Endothelial cell of umbilical vein (primary cell): ENCODE measurements at regions not wholly inside any gene's neighbourhood (a gene's known extent, or its start where the extent isn't known, plus 50 kb on each side); places are given as distances from the start of the nearest gene placed in this dataset.

ENCODE experiments used
- BruUV-seq: library from RNA; stranded (reverse); fragments of 400-500 nt; replicated peaks from 2 replicates; lab custom pipeline; 2021; lab: Mats Ljungman, UMichigan
- CTCF ChIA-PET: fragments of 300-600, 350-600 bp; sonication (Branson Sonifier 250); formaldehyde crosslinking; loops from one replicate; lab custom pipeline; 2021; ENCODE audit warnings: antibody characterized with exemption, inconsistent platforms; lab: Charles Lee
- POLR2A ChIA-PET: fragments of 300-600, 350-600 bp; sonication (Branson Sonifier 250); formaldehyde crosslinking; loops from one replicate; lab custom pipeline; 2021; ENCODE audit warnings: antibody characterized with exemption, inconsistent platforms; lab: Charles Lee
- DNase-seq: peaks from one replicate; pipeline ENCODE4 v3.0.0-alpha.2; 2011; ENCODE audit warnings: low read depth, low spot score
- FAIRE-seq: peaks from 2 replicates; lab custom pipeline; 2011; peaks lifted over from hg19 to GRCh38; lab: Jason Lieb, UNC
- H2AFZ ChIP-seq: 2 replicates; pipeline ENCODE4 v1.6.0; 2012; ENCODE audit warnings: low read depth, low read length, control low read depth, inconsistent platforms
- H3K27ac ChIP-seq: 2 replicates; pipeline ENCODE4 v1.5.1; 2011; ENCODE audit warnings: low read depth, mild to moderate bottlenecking, control low read depth, low read length, moderate library complexity; ENCODE audit not compliant: insufficient read depth
- H3K27me3 ChIP-seq, 2 experiments: 2 replicates each; pipeline versions ENCODE4 v1.6.0 to v1.6.1; 2011; ENCODE audit warnings: low read length in 2 of 2, mixed read lengths in 1 of 2; ENCODE audit not compliant: control insufficient read depth in 2 of 2, insufficient read depth in 2 of 2
- H3K36me3 ChIP-seq, 2 experiments: 2 replicates in 1 of 2; 3 replicates in 1 of 2; pipeline ENCODE4 v1.5.1; 2011; ENCODE audit warnings: low read length in 2 of 2, mild to moderate bottlenecking in 1 of 2, moderate library complexity in 1 of 2; ENCODE audit not compliant: control insufficient read depth in 2 of 2, insufficient read depth in 2 of 2; ENCODE audit errors: extremely low read depth in 1 of 2
- H3K4me1 ChIP-seq: 3 replicates; pipeline ENCODE4 v1.5.1; 2011; ENCODE audit warnings: mild to moderate bottlenecking, low read length; ENCODE audit not compliant: control insufficient read depth, insufficient read depth; ENCODE audit errors: extremely low read depth
- H3K4me2 ChIP-seq: 2 replicates; pipeline ENCODE4 v1.6.1; 2011; ENCODE audit warnings: low read length, control low read depth, mixed read lengths; ENCODE audit not compliant: insufficient read depth
- H3K4me3 ChIP-seq, 3 experiments: fragments of 200-600 bp in 1 of 3; sonication (generic), shearing (Covaris generic) in 1 of 3; replicated peaks in 1 of 3; 2 replicates each; pipeline ENCODE4 v1.5.1; 2011 to 2016; ENCODE audit warnings: control low read depth in 3 of 3, low read length in 3 of 3, mild to moderate bottlenecking in 2 of 3, inconsistent platforms in 1 of 3, low read depth in 1 of 3, moderate library complexity in 1 of 3; ENCODE audit not compliant: insufficient read depth in 1 of 3
- H3K79me2 ChIP-seq: 2 replicates; pipeline ENCODE4 v1.6.0; 2012; ENCODE audit warnings: low read length, inconsistent platforms; ENCODE audit not compliant: control insufficient read depth, insufficient read depth
- H3K9ac ChIP-seq: replicated peaks from 2 replicates; pipeline ENCODE3; 2011; ENCODE audit warnings: low read length, control low read depth; ENCODE audit not compliant: insufficient read depth; ENCODE audit errors: extremely low read depth
- H3K9me1 ChIP-seq: replicated peaks from 3 replicates; pipeline ENCODE4 v1.6.0; 2011; ENCODE audit warnings: mild to moderate bottlenecking, low read length; ENCODE audit not compliant: control insufficient read depth, insufficient read depth; ENCODE audit errors: extremely low read depth
- H3K9me3 ChIP-seq: replicated peaks from 2 replicates; pipeline ENCODE4 v1.5.1; 2012; ENCODE audit warnings: low read length, inconsistent platforms; ENCODE audit not compliant: control insufficient read depth, insufficient read depth
- H4K20me1 ChIP-seq: replicated peaks from 2 replicates; pipeline ENCODE3; 2011; ENCODE audit warnings: mild to moderate bottlenecking, low read length; ENCODE audit not compliant: control insufficient read depth, insufficient read depth; ENCODE audit errors: extremely low read depth
- CTCF ChIP-seq, 2 donors: IDR thresholded peaks; 1 replicate in 1 of 2; 2 replicates in 1 of 2; pipeline ENCODE4 v1.5.1; 2011; ENCODE audit warnings: low read length in 2 of 2, mild to moderate bottlenecking in 2 of 2, moderate library complexity in 2 of 2, control low read depth in 1 of 2, inconsistent platforms in 1 of 2, low read depth in 1 of 2; ENCODE audit not compliant: insufficient read depth in 1 of 2; ENCODE audit errors: extremely low read depth in 1 of 2
- EZH2 ChIP-seq: IDR thresholded peaks from 2 replicates; pipeline ENCODE4 v1.6.1; 2012; ENCODE audit warnings: borderline replicate concordance, low read depth, mild to moderate bottlenecking, moderate library complexity, low read length, inconsistent platforms; ENCODE audit not compliant: severe bottlenecking
- FOS ChIP-seq: IDR thresholded peaks from 2 replicates; pipeline ENCODE4 v1.6.1; 2011; ENCODE audit warnings: mild to moderate bottlenecking, low read length, moderate library complexity, borderline replicate concordance; ENCODE audit not compliant: insufficient read depth
- GATA2 ChIP-seq: IDR thresholded peaks from 2 replicates; pipeline ENCODE4 v1.7.0; 2011; ENCODE audit warnings: low read depth, mild to moderate bottlenecking, moderate library complexity, mixed read lengths, low read length; ENCODE audit not compliant: insufficient read length, insufficient read depth
- JUN ChIP-seq: IDR thresholded peaks from 2 replicates; pipeline ENCODE4 v1.6.1; 2011; ENCODE audit warnings: borderline replicate concordance, low read depth; ENCODE audit not compliant: insufficient read length, insufficient read depth
- MAX ChIP-seq: IDR thresholded peaks from 2 replicates; pipeline ENCODE4 v1.6.1; 2011; ENCODE audit not compliant: insufficient read depth, insufficient read length
- MYC ChIP-seq: IDR thresholded peaks from one replicate; pipeline ENCODE4 v1.6.1; 2011; ENCODE audit warnings: mild to moderate bottlenecking, low read depth, low read length
- POLR2A ChIP-seq: IDR thresholded peaks from 2 replicates; pipeline ENCODE4 v1.6.1; 2012; ENCODE audit warnings: low read depth, mild to moderate bottlenecking, control low read depth, low read length
- POLR2AphosphoS5 ChIP-seq: IDR thresholded peaks from 2 replicates; pipeline ENCODE4 v1.6.1; 2012; ENCODE audit warnings: low read depth, mild to moderate bottlenecking, control low read depth, low read length, moderate library complexity; ENCODE audit not compliant: insufficient read depth
- dilution Hi-C: fragments of 300-500 bp; cut with MboI; formaldehyde crosslinking; loops from one replicate; pipeline ENCODE4 v1.15.0; 2019; ENCODE audit warnings: low sequenced_read_pairs; ENCODE audit not compliant: extremely low pct_ligation_motif_present
- intact Hi-C: fragments of 100-400 bp; cut with micrococcal nuclease; formaldehyde crosslinking; loops from one replicate; pipeline ENCODE4 v1.10.0; 2022

GRCh38 chr7:41334071-41334862 is 368.6 kb downstream of the INHBA start:
- Histone ChIP-seq H3K4me1 (no peaks in the 10 kb centered on the region), H3K79me2 (no peaks in the 10 kb centered on the region), H3K4me3 (no peak overlapping the region), H3K27me3 (no peaks in the 10 kb centered on the region), H3K9me3 (no peaks in the 10 kb centered on the region), H3K9ac (no peak overlapping the region), H3K36me3 (no peaks in the 10 kb centered on the region), H3K27ac (no peak overlapping the region), H3K4me2 (no peak overlapping the region), H4K20me1 (no peaks in the 10 kb centered on the region), H3K9me1 (no peaks in the 10 kb centered on the region), H2AFZ (no peak overlapping the region)
- POLR2A ChIA-PET: no interaction called here
- BruUV-seq: no TSS peak
- TF ChIP-seq CTCF (IDR thresholded peaks at IDR 0.05; ENCODE audit: extremely low read depth in 1 of 2, insufficient read depth in 1 of 2, low read depth in 1 of 2, low read length in 2 of 2) (no peak), EZH2 (no peak), POLR2A (no peak), MAX (no peak), FOS (no peak), GATA2 (no peak), MYC (no peak), JUN (no peak), POLR2AphosphoS5 (no peak)
- DNase-seq (no peak), FAIRE-seq (no peak)
- dilution Hi-C loops: no loop called here
- intact Hi-C loops: no loop called here
- CTCF ChIA-PET: no interaction called here
